ENCODE measurements at regions not wholly inside any gene's neighbourhood (a gene's known extent, or its start where the extent isn't known, plus 50 kb on each side); places are given as distances from the start of the nearest gene placed in this dataset.

DNA sequence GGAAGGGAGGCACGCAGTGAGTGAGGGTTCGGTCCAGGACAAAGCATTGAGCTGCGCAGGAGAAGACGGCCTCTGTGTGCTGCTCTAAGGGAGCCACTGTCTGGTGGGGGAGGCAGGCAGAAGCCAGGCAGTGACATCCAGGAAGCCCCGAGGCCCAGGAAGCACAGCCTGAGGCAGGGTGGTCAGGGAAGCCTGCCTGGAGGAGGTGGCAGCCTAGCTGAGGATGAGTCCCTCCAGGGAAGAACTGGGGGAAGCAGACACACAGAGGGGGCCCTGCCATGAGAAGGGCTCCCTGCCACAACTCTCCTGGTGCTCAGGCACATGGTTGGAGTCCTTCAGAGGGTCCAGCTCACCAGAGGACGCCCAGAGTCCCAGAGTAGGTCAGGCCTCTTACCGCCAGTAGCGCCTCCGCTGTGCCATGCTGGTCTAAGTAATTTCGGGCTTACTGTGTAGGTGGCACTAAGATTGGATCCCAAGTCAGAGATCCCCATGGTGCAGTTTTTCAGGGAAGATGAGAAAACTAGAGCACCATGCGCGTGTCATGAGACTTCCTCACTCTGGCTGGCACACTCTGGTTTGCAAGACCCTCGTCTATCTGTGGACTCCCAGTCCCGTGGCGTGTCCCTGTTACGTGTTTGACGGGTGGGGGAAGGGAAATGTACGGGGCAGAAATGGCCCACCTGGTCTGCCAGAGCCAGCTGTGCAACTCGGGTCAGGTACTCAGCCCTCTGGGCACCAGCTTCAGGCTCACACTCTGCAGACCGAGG is 887.2 kb downstream of the BRD1 start:
- no TSS peak for BruUV-seq (replicated peaks)
- TF ChIP-seq EZH2phosphoT487 (IDR thresholded peaks at IDR 0.05; ENCODE audit: borderline replicate concordance, low read length) (no peak), EZH2 (IDR thresholded peaks at IDR 0.05; ENCODE audit: low read length, unreplicated experiment) (no peak)
- TF ChIP-seq, protein P1, sequence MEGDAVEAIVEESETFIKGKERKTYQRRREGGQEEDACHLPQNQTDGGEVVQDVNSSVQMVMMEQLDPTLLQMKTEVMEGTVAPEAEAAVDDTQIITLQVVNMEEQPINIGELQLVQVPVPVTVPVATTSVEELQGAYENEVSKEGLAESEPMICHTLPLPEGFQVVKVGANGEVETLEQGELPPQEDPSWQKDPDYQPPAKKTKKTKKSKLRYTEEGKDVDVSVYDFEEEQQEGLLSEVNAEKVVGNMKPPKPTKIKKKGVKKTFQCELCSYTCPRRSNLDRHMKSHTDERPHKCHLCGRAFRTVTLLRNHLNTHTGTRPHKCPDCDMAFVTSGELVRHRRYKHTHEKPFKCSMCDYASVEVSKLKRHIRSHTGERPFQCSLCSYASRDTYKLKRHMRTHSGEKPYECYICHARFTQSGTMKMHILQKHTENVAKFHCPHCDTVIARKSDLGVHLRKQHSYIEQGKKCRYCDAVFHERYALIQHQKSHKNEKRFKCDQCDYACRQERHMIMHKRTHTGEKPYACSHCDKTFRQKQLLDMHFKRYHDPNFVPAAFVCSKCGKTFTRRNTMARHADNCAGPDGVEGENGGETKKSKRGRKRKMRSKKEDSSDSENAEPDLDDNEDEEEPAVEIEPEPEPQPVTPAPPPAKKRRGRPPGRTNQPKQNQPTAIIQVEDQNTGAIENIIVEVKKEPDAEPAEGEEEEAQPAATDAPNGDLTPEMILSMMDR (conservative IDR thresholded peaks at IDR 0.05; ENCODE audit: low read depth, low read length): no peak

DNA sequence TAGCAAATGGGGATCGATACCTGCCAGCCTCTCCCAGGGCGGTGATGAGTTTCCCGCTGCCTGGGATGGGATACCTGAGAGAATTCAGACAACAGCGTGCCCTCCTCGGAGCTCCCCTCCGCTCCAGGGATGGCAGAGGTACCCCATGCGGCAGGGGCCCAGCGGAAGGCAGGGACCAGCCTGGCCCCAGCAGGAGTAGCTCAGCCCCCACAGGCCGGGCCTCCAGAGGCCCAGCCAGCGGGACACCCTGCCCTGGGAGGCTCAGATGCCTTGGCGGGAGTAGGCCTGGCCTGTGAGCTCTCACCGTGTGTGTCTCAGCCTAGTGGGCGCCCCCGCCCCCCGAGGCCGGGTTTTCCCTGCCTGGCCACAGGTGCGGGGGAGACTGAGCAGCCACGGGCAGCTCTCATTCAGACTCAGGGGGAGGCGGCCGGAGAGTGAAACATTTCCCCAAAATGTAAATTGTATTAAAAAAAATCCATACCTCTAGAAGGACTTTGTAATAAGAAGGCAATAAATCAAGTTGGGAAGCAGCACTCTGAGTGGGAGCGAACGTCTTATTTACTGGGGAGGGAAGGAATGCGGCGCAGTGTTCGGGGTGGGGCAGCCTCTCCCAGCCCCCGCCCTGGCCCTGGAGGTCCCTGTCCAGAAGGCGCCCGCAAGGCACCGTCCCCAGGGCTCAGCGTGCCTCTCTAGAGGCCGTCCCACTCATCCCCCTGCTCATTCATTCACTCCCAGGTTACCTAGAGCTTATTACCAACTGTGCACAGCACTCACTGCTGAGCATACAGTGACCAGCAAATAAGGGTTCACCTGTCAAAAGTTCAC is 888.0 kb downstream of the BRD1 start:
- intact Hi-C loops (cut with micrococcal nuclease): no loop called here
- Histone ChIP-seq H3K36me3 (ENCODE audit: low read depth, low read length) (no peaks in the 10 kb centered on the region), H3K9me2 (replicated peaks; ENCODE audit: low read length) (no peaks in the 10 kb centered on the region), H3K4me2 (ENCODE audit: low read length) (no peak overlapping the region), H3K4me3 (ENCODE audit: low read length) (no peak overlapping the region), H3K9ac (ENCODE audit: low read length) (no peak overlapping the region), H3K27me3 (ENCODE audit: low read length) (no peaks in the 10 kb centered on the region), H3K27ac (ENCODE audit: low read length) (no peak overlapping the region), H3K79me2 (ENCODE audit: low read length) (no peaks in the 10 kb centered on the region), H2AFZ (ENCODE audit: low read length) (no peak overlapping the region), H3K9me3 (ENCODE audit: low read length) (no peaks in the 10 kb centered on the region), H4K20me1 (ENCODE audit: low read length) (no peaks in the 10 kb centered on the region), H3K4me1 (ENCODE audit: insufficient read depth, low read length) (no peaks in the 10 kb centered on the region), H3F3A (ENCODE audit: low read length, unreplicated experiment) (no peaks in the 10 kb centered on the region)
- TF ChIP-seq, protein P1 (conservative IDR thresholded peaks at IDR 0.05; ENCODE audit: low read depth, low read length): no peak
- no peak for TF ChIP-seq EZH2 (IDR thresholded peaks at IDR 0.05; ENCODE audit: low read length, unreplicated experiment)
- no peak for ATAC-seq
- DNase-seq: no peak
- BruUV-seq (replicated peaks): no TSS peak
- ChIA-PET CTCF (no interaction called here), POLR2A (ENCODE audit: unreplicated experiment) (no interaction called here)

More for the DNA sequence above, 887.2 kb downstream of the BRD1 start:
- Histone ChIP-seq H3K9me2 (replicated peaks; ENCODE audit: low read length) (no peaks in the 10 kb centered on the region), H3K9me3 (ENCODE audit: low read length) (no peaks in the 10 kb centered on the region), H3K4me2 (ENCODE audit: low read length) (no peak overlapping the region), H3K27ac (ENCODE audit: low read length) (no peak overlapping the region), H3K4me1 (ENCODE audit: insufficient read depth, low read length) (no peaks in the 10 kb centered on the region), H3K9ac (ENCODE audit: low read length) (no peak overlapping the region), H3K4me3 (ENCODE audit: low read length) (no peak overlapping the region), H4K20me1 (ENCODE audit: low read length) (no peaks in the 10 kb centered on the region), H3F3A (ENCODE audit: low read length, unreplicated experiment) (no peaks in the 10 kb centered on the region), H3K79me2 (ENCODE audit: low read length) (no peaks in the 10 kb centered on the region), H3K36me3 (ENCODE audit: low read depth, low read length) (no peaks in the 10 kb centered on the region), H3K27me3 (ENCODE audit: low read length) (no peaks in the 10 kb centered on the region), H2AFZ (ENCODE audit: low read length) (no peak overlapping the region)
- ATAC-seq (no peak), DNase-seq (no peak)
- intact Hi-C loops (cut with micrococcal nuclease): no loop called here
- ChIA-PET POLR2A (ENCODE audit: unreplicated experiment) (no interaction called here), CTCF (no interaction called here)

GRCh38 chr22:48938741-48939140 is 888.9 kb downstream of the BRD1 start:
- CTCF ChIA-PET: no interaction called here
- intact Hi-C loops (cut with micrococcal nuclease): no loop called here

More at GRCh38 chr22:48938741-48939140, 888.9 kb downstream of the BRD1 start:
- no peaks in the 10 kb centered on the region for H4K20me1 ChIP-seq (ENCODE audit: low read length)
- no peaks in the 10 kb centered on the region for H3K9me2 ChIP-seq (replicated peaks; ENCODE audit: low read length)
- DNase-seq: no peak
- no peak overlapping the region for H3K27ac ChIP-seq (ENCODE audit: low read length)
- no peak overlapping the region for H3K4me2 ChIP-seq (ENCODE audit: low read length)
- no peaks in the 10 kb centered on the region for H3K79me2 ChIP-seq (ENCODE audit: low read length)
- TF ChIP-seq, protein P1 (conservative IDR thresholded peaks at IDR 0.05; ENCODE audit: low read depth, low read length): no peak
- TF ChIP-seq EZH2 (IDR thresholded peaks at IDR 0.05; ENCODE audit: low read length, unreplicated experiment): no peak
- TF ChIP-seq EZH2phosphoT487 (IDR thresholded peaks at IDR 0.05; ENCODE audit: borderline replicate concordance, low read length): no peak
- H3K36me3 ChIP-seq (ENCODE audit: low read depth, low read length): no peaks in the 10 kb centered on the region
- H3K4me3 ChIP-seq (ENCODE audit: low read length): no peak overlapping the region
- BruUV-seq (replicated peaks): no TSS peak
- no peak overlapping the region for H2AFZ ChIP-seq (ENCODE audit: low read length)
- POLR2A ChIA-PET (ENCODE audit: unreplicated experiment): no interaction called here
- H3K9me3 ChIP-seq (ENCODE audit: low read length): no peaks in the 10 kb centered on the region
- no peak overlapping the region for H3K9ac ChIP-seq (ENCODE audit: low read length)
- no peaks in the 10 kb centered on the region for H3K27me3 ChIP-seq (ENCODE audit: low read length)
- no peak for ATAC-seq
- no peaks in the 10 kb centered on the region for H3K4me1 ChIP-seq (ENCODE audit: insufficient read depth, low read length)
- H3F3A ChIP-seq (ENCODE audit: low read length, unreplicated experiment): no peaks in the 10 kb centered on the region

All from PC-3 (cell line).